Ishikawa (cell line): ENCODE measurements at regions not wholly inside any gene's neighbourhood (a gene's known extent, or its start where the extent isn't known, plus 50 kb on each side); places are given as distances from the start of the nearest gene placed in this dataset.

Source experiments
- CEBPB ChIP-seq: IDR thresholded peaks from 2 replicates; pipeline ENCODE4 v1.6.1; 2012
- FOXM1 ChIP-seq: IDR thresholded peaks from 2 replicates; pipeline ENCODE4 v1.6.1; 2012; ENCODE audit warnings: low read depth, borderline replicate concordance
- RAD21 ChIP-seq: IDR thresholded peaks from 2 replicates; pipeline ENCODE4 v1.6.1; 2012; ENCODE audit warnings: low read depth
- TCF12 ChIP-seq: IDR thresholded peaks from 2 replicates; pipeline ENCODE4 v1.6.1; 2012; ENCODE audit warnings: low read depth
- YY1 ChIP-seq: IDR thresholded peaks from 2 replicates; pipeline ENCODE4 v1.6.1; 2012; ENCODE audit warnings: low read depth
- TF ChIP-seq, protein P1 (sequence below): IDR thresholded peaks from 2 replicates; pipeline ENCODE4 v1.6.1; 2012; ENCODE audit warnings: low read depth, mild to moderate bottlenecking

DNA sequence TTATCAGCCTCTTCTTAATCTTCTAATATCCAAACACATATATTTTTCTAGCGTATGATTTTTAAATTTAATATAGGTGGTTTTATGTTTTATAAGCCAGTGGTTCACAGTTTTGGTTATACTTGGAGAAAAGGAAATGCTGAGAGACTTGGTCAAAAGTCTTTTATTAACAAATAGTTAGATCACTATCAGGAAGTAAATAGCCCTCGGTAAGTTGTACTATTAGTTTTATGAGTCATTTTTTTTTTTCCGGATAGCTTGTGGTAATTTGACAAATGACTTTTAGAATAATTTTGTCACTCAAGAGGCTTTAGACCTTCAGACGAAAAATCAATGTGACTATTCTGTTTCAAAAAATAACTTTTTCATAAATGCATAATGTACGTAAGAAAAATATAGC, 232.2 kb upstream of the ROBO1 start:
- no peak for TF ChIP-seq RAD21
- TF ChIP-seq, protein P1, sequence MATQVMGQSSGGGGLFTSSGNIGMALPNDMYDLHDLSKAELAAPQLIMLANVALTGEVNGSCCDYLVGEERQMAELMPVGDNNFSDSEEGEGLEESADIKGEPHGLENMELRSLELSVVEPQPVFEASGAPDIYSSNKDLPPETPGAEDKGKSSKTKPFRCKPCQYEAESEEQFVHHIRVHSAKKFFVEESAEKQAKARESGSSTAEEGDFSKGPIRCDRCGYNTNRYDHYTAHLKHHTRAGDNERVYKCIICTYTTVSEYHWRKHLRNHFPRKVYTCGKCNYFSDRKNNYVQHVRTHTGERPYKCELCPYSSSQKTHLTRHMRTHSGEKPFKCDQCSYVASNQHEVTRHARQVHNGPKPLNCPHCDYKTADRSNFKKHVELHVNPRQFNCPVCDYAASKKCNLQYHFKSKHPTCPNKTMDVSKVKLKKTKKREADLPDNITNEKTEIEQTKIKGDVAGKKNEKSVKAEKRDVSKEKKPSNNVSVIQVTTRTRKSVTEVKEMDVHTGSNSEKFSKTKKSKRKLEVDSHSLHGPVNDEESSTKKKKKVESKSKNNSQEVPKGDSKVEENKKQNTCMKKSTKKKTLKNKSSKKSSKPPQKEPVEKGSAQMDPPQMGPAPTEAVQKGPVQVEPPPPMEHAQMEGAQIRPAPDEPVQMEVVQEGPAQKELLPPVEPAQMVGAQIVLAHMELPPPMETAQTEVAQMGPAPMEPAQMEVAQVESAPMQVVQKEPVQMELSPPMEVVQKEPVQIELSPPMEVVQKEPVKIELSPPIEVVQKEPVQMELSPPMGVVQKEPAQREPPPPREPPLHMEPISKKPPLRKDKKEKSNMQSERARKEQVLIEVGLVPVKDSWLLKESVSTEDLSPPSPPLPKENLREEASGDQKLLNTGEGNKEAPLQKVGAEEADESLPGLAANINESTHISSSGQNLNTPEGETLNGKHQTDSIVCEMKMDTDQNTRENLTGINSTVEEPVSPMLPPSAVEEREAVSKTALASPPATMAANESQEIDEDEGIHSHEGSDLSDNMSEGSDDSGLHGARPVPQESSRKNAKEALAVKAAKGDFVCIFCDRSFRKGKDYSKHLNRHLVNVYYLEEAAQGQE, result no peak
- no peak for TF ChIP-seq FOXM1
- no peak for TF ChIP-seq CEBPB
- TF ChIP-seq TCF12, result no peak
- TF ChIP-seq YY1, result no peak
